ENCODE measurements at regions not wholly inside any gene's neighbourhood (a gene's known extent, or its start where the extent isn't known, plus 50 kb on each side); places are given as distances from the start of the nearest gene placed in this dataset.

DNA sequence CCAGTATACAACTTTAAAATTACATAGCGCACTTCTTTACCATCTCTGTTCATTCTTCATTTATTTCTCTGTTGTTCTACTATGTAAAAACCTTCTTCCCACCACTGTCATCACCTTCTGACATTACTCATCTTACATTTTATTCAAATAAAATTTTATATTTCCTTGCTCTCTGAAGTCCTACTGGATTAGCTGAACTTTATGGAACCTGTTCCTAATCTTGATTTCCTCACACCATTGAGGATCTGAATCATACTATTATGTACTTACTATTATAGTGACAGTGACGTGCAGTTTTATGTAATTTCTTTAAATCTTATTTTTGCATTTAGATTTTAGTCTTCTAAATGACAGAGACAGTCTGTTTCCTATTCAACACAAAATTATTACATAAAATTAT lies 98.3 kb downstream of the DYNAP start:
- TF ChIP-seq, protein P1, sequence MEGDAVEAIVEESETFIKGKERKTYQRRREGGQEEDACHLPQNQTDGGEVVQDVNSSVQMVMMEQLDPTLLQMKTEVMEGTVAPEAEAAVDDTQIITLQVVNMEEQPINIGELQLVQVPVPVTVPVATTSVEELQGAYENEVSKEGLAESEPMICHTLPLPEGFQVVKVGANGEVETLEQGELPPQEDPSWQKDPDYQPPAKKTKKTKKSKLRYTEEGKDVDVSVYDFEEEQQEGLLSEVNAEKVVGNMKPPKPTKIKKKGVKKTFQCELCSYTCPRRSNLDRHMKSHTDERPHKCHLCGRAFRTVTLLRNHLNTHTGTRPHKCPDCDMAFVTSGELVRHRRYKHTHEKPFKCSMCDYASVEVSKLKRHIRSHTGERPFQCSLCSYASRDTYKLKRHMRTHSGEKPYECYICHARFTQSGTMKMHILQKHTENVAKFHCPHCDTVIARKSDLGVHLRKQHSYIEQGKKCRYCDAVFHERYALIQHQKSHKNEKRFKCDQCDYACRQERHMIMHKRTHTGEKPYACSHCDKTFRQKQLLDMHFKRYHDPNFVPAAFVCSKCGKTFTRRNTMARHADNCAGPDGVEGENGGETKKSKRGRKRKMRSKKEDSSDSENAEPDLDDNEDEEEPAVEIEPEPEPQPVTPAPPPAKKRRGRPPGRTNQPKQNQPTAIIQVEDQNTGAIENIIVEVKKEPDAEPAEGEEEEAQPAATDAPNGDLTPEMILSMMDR (IDR thresholded peaks at IDR 0.05): no peak
- TF ChIP-seq EP300 (IDR thresholded peaks at IDR 0.05) (no peak), POLR2A (IDR thresholded peaks at IDR 0.05) (no peak)

Measured in tibial nerve (tissue), 4 donors.